PC-9 (cell line): ENCODE measurements at regions not wholly inside any gene's neighbourhood (a gene's known extent, or its start where the extent isn't known, plus 50 kb on each side); places are given as distances from the start of the nearest gene placed in this dataset.
"Not testable (repeated sequence)": the region's sequence is repeated elsewhere in the genome, so short reads cannot be mapped to it uniquely, and the experiment has no call there.

Source experiments
- BruUV-seq: library from RNA; stranded (reverse); fragments of 400-500 nt; replicated peaks from 2 replicates; lab custom pipeline; 2021; lab: Mats Ljungman, UMichigan
- CTCF ChIA-PET: fragments of 300-600 bp; sonication (Branson Sonifier 250); formaldehyde crosslinking; loops from one replicate; lab custom pipeline; 2022; ENCODE audit warnings: antibody characterized with exemption; lab: Charles Lee
- POLR2A ChIA-PET: fragments of 300-600 bp; sonication (Branson Sonifier 250); formaldehyde crosslinking; loops from one replicate; lab custom pipeline; 2022; ENCODE audit warnings: antibody characterized with exemption; ENCODE audit not compliant: unreplicated experiment; lab: Charles Lee
- DNase-seq, 2 experiments: peaks; one replicate each; pipeline versions ENCODE4 v3.0.0 to v3.0.0-alpha.2; 2015 to 2022; ENCODE audit warnings: mixed read lengths in 1 of 2
- H2AFZ ChIP-seq: fragments of 200-600 bp; sonication (generic); 2 replicates; pipeline ENCODE4 v1.8.1; 2017; ENCODE audit warnings: antibody characterized with exemption
- H3F3A ChIP-seq: fragments of 200-600 bp; sonication (generic); 2 replicates; pipeline ENCODE4 v1.8.1; 2017; ENCODE audit warnings: antibody characterized with exemption, mild to moderate bottlenecking, low read depth; ENCODE audit not compliant: insufficient read depth
- H3K27ac ChIP-seq: fragments of 200-600 bp; sonication (generic); 2 replicates; pipeline ENCODE4 v1.6.1; 2016; ENCODE audit warnings: mixed run types
- H3K27me3 ChIP-seq: fragments of 200-600 bp; sonication (generic); 2 replicates; pipeline ENCODE4 v1.6.1; 2016; ENCODE audit warnings: low read depth, mixed run types; ENCODE audit not compliant: insufficient read depth
- H3K36me3 ChIP-seq: fragments of 200-600 bp; sonication (generic); 2 replicates; pipeline ENCODE4 v1.6.1; 2016; ENCODE audit warnings: low read depth, mixed run types
- H3K4me1 ChIP-seq: fragments of 200-600 bp; sonication (generic); replicated peaks from 2 replicates; pipeline ENCODE4 v1.6.1; 2016; ENCODE audit warnings: mixed run types; ENCODE audit not compliant: insufficient read depth
- H3K4me2 ChIP-seq: fragments of 200-600 bp; sonication (generic); 2 replicates; pipeline ENCODE4 v1.6.1; 2017; ENCODE audit warnings: mixed run types
- H3K4me3 ChIP-seq: fragments of 200-600 bp; sonication (generic); 2 replicates; pipeline ENCODE4 v1.6.1; 2016; ENCODE audit warnings: mixed run types
- H3K79me2 ChIP-seq: fragments of 200-600 bp; sonication (generic); 2 replicates; pipeline ENCODE4 v1.6.1; 2017; ENCODE audit warnings: low read depth, mixed run types
- H3K9me2 ChIP-seq: fragments of 200-600 bp; sonication (generic); 2 replicates; pipeline ENCODE4 v1.8.1; 2017; ENCODE audit warnings: mild to moderate bottlenecking; ENCODE audit not compliant: insufficient read depth
- H3K9me3 ChIP-seq: fragments of 200-600 bp; sonication (generic); 2 replicates; pipeline ENCODE4 v1.8.1; 2016; ENCODE audit warnings: low read depth; ENCODE audit not compliant: insufficient read depth
- H4K20me1 ChIP-seq: fragments of 200-600 bp; sonication (generic); 2 replicates; pipeline ENCODE4 v1.8.1; 2017; ENCODE audit not compliant: insufficient read depth
- EZH2 ChIP-seq: fragments of 200-600 bp; sonication (generic); IDR thresholded peaks from 2 replicates; pipeline ENCODE4 v1.8.0; 2017; ENCODE audit warnings: antibody characterized with exemption, low read depth
- intact Hi-C: fragments of 100-400 bp; cut with micrococcal nuclease; formaldehyde crosslinking; loops from one replicate; pipeline ENCODE4 v1.10.0; 2022; ENCODE audit not compliant: unreplicated experiment
- TF ChIP-seq, protein P1 (sequence below): fragments of 200-600 bp; sonication (generic); conservative IDR thresholded peaks from 2 replicates; pipeline ENCODE4 v1.6.1; 2017; ENCODE audit warnings: mixed run types, antibody characterized with exemption, mild to moderate bottlenecking, moderate library complexity

DNA sequence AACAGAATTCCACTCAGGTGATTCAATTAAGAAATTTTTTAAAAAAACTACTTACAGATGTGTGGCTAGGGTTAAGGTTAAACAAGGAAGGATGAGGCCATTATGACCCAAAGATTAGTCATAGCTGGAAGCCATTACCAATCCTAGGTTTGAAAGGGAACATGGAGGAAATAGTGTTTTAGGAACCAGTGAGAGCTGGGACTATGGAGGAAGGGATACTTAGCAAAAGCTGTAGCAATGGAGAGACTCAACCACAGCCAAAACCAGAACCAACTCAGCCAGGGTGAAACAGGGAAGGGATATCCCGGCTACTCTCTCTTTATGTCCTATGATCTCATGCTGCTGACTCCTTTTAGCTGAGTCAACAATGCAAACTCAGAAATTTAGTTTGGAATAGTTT is 148.6 kb upstream of the CNKSR2 start:
- CTCF ChIA-PET = no interaction called here

DNA sequence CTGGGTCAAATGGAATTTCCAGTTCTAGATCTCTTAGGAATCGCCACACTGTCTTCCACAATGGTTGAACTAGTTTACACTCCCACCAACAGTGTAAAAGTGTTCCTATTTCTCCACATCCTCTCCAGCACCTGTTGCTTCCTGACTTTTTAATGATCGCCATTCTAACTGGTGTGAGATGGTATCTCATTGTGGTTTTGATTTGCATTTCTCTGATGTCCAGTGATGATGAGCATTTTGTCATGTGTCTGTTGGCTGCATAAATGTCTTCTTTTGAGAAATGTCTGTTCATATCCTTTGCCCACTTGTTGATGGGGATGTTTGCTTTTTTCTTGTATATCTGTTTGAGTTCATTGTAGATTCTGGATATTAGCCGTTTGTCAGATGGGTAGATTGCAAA is 145.2 kb upstream of the CNKSR2 start:
- H4K20me1 ChIP-seq, H2AFZ ChIP-seq, H3K27me3 ChIP-seq, H3F3A ChIP-seq, H3K27ac ChIP-seq, intact Hi-C loops, H3K4me1 ChIP-seq, H3K9me2 ChIP-seq, H3K36me3 ChIP-seq, H3K4me3 ChIP-seq, H3K79me2 ChIP-seq, DNase-seq, H3K4me2 ChIP-seq, BruUV-seq, H3K9me3 ChIP-seq, POLR2A ChIA-PET, CTCF ChIA-PET: not testable (repeated sequence)

More for the DNA sequence above, 148.6 kb upstream of the CNKSR2 start:
- Histone ChIP-seq H4K20me1 (no peaks in the 10 kb centered on the region), H3F3A (no peaks in the 10 kb centered on the region), H3K4me1 (no peaks in the 10 kb centered on the region), H3K27ac (no peak overlapping the region), H3K79me2 (no peaks in the 10 kb centered on the region), H3K9me3 (no peaks in the 10 kb centered on the region), H3K4me3 (no peak overlapping the region), H3K27me3 (no peaks in the 10 kb centered on the region), H3K4me2 (no peak overlapping the region), H3K36me3 (no peaks in the 10 kb centered on the region), H2AFZ (no peak overlapping the region), H3K9me2 (no peaks in the 10 kb centered on the region)
- POLR2A ChIA-PET = no interaction called here
- intact Hi-C loops = no loop called here
- TF ChIP-seq, protein P1, sequence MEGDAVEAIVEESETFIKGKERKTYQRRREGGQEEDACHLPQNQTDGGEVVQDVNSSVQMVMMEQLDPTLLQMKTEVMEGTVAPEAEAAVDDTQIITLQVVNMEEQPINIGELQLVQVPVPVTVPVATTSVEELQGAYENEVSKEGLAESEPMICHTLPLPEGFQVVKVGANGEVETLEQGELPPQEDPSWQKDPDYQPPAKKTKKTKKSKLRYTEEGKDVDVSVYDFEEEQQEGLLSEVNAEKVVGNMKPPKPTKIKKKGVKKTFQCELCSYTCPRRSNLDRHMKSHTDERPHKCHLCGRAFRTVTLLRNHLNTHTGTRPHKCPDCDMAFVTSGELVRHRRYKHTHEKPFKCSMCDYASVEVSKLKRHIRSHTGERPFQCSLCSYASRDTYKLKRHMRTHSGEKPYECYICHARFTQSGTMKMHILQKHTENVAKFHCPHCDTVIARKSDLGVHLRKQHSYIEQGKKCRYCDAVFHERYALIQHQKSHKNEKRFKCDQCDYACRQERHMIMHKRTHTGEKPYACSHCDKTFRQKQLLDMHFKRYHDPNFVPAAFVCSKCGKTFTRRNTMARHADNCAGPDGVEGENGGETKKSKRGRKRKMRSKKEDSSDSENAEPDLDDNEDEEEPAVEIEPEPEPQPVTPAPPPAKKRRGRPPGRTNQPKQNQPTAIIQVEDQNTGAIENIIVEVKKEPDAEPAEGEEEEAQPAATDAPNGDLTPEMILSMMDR = no peak
- TF ChIP-seq EZH2 = no peak
- BruUV-seq = no TSS peak
- DNase-seq = no peak

- Histone ChIP-seq H3K4me1 (no peaks in the 10 kb centered on the region), H3K27ac (no peak overlapping the region), H3K9me3 (no peaks in the 10 kb centered on the region), H3K36me3 (no peaks in the 10 kb centered on the region), H3K27me3 (no peaks in the 10 kb centered on the region), H3K4me2 (no peak overlapping the region), H3K79me2 (no peaks in the 10 kb centered on the region), H2AFZ (no peak overlapping the region), H3K4me3 (no peak overlapping the region), H3K9me2 (no peaks in the 10 kb centered on the region), H4K20me1 (no peaks in the 10 kb centered on the region), H3F3A (no peaks in the 10 kb centered on the region)
- CTCF ChIA-PET = no interaction called here
- POLR2A ChIA-PET = no interaction called here
- no peak for DNase-seq
- intact Hi-C loops = no loop called here
- BruUV-seq = no TSS peak
- TF ChIP-seq, protein P1 = no peak
- TF ChIP-seq EZH2 = no peak
Measured at GRCh38 chrX:21255032-21255618, 119.1 kb upstream of the CNKSR2 start.

DNA sequence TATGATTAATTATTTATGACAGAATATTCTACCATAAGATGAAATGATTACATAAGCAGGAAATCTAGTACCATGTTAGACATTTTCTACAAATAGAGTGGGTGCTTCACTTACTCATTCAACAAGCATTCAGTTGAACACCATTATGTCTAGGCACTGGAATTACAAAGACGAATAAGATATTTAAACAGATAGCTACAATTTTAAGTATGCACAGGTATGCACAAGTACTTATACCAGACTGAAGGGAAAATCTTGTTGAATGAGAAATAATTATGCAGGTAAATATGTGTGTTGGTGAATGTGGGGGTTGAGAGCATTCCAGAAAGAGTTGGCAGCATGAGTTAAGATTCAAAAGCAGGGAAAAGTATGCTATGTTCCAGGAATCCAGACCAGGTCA is 107.3 kb upstream of the CNKSR2 start:
- H3K79me2 ChIP-seq = no peaks in the 10 kb centered on the region
- no peaks in the 10 kb centered on the region for H3F3A ChIP-seq
- TF ChIP-seq, protein P1 = no peak
- no peak for TF ChIP-seq EZH2
- no peaks in the 10 kb centered on the region for H3K36me3 ChIP-seq
- H3K9me2 ChIP-seq = no peaks in the 10 kb centered on the region
- CTCF ChIA-PET = no interaction called here
- H3K4me2 ChIP-seq = no peak overlapping the region
- POLR2A ChIA-PET = no interaction called here
- no peak for DNase-seq
- intact Hi-C loops = no loop called here
- BruUV-seq = no TSS peak
- H3K27me3 ChIP-seq = no peaks in the 10 kb centered on the region
- H2AFZ ChIP-seq = no peak overlapping the region
- no peaks in the 10 kb centered on the region for H3K9me3 ChIP-seq
- no peaks in the 10 kb centered on the region for H4K20me1 ChIP-seq
- no peaks in the 10 kb centered on the region for H3K4me1 ChIP-seq
- H3K27ac ChIP-seq = no peak overlapping the region
- no peak overlapping the region for H3K4me3 ChIP-seq
